ENCODE measurements at regions not wholly inside any gene's neighbourhood (a gene's known extent, or its start where the extent isn't known, plus 50 kb on each side); places are given as distances from the start of the nearest gene placed in this dataset.

DNA sequence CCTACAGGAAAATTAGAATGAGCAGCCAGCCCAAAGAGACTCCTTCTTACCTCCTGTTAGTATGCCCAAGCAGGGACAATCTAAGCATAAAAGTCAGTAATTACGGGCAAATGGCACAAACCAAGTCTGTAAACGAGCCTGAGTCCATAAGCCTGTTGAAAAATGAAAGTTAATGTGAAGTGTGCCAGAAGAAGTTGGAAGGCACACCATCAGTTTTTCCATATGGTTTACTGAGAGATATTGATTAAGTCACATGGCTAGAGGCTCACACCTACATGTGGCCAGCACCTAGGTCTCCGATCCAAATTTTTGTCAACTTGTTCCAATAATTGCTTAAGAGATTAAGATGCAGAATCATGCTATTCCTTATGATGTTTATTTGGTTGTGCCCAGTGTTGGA lies 242.4 kb upstream of the CSF3R start (continued):
- TF ChIP-seq PATZ1 (CRISPR knock-in tag; IDR thresholded peaks at IDR 0.05; ENCODE audit: borderline replicate concordance): no peak

- no peak for ATAC-seq
- TF ChIP-seq, protein P1, sequence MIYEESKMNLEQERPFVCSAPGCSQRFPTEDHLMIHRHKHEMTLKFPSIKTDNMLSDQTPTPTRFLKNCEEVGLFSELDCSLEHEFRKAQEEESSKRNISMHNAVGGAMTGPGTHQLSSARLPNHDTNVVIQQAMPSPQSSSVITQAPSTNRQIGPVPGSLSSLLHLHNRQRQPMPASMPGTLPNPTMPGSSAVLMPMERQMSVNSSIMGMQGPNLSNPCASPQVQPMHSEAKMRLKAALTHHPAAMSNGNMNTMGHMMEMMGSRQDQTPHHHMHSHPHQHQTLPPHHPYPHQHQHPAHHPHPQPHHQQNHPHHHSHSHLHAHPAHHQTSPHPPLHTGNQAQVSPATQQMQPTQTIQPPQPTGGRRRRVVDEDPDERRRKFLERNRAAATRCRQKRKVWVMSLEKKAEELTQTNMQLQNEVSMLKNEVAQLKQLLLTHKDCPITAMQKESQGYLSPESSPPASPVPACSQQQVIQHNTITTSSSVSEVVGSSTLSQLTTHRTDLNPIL (CRISPR knock-in tag; IDR thresholded peaks at IDR 0.05; ENCODE audit: low read depth): no peak
- no peak for TF ChIP-seq POU6F1 (CRISPR knock-in tag; IDR thresholded peaks at IDR 0.05; ENCODE audit: borderline replicate concordance, low read depth)
- TF ChIP-seq RARB (CRISPR knock-in tag; IDR thresholded peaks at IDR 0.05): no peak
- no peak for TF ChIP-seq PPARA (CRISPR knock-in tag; IDR thresholded peaks at IDR 0.05; ENCODE audit: borderline replicate concordance)
- no peak for TF ChIP-seq ARNTL (CRISPR knock-in tag; IDR thresholded peaks at IDR 0.05; ENCODE audit: borderline replicate concordance, low read depth)
- no peak for TF ChIP-seq CSDC2 (CRISPR knock-in tag; IDR thresholded peaks at IDR 0.05)
- no peak for TF ChIP-seq SNAI2 (CRISPR knock-in tag; IDR thresholded peaks at IDR 0.05)
- no peak for TF ChIP-seq ESRRG (CRISPR knock-in tag; IDR thresholded peaks at IDR 0.05)
- no peak for TF ChIP-seq TOX (CRISPR knock-in tag; IDR thresholded peaks at IDR 0.05; ENCODE audit: borderline replicate concordance)
- no peak for TF ChIP-seq ZNF70 (CRISPR knock-in tag; IDR thresholded peaks at IDR 0.05)
- TF ChIP-seq ZFP30 (CRISPR knock-in tag; IDR thresholded peaks at IDR 0.05): no peak
- no peak for TF ChIP-seq PATZ1 (CRISPR knock-in tag; IDR thresholded peaks at IDR 0.05; ENCODE audit: borderline replicate concordance)
- no peak for TF ChIP-seq BACH2 (CRISPR knock-in tag; IDR thresholded peaks at IDR 0.05; ENCODE audit: borderline replicate concordance)
- TF ChIP-seq ZC3H10 (CRISPR knock-in tag; IDR thresholded peaks at IDR 0.05): no peak
- TF ChIP-seq OSR1 (CRISPR knock-in tag; IDR thresholded peaks at IDR 0.05): no peak
Measured at GRCh38 chr1:36723813-36724212, 241.1 kb upstream of the CSF3R start.

- TF ChIP-seq TCF4 (CRISPR knock-in tag; IDR thresholded peaks at IDR 0.05; ENCODE audit: borderline replicate concordance): no peak
- TF ChIP-seq GLIS3 (CRISPR knock-in tag; IDR thresholded peaks at IDR 0.05): no peak
- TF ChIP-seq BACH2 (CRISPR knock-in tag; IDR thresholded peaks at IDR 0.05; ENCODE audit: borderline replicate concordance): no peak
- no peak for TF ChIP-seq ZFP30 (CRISPR knock-in tag; IDR thresholded peaks at IDR 0.05)
- TF ChIP-seq, protein P2, sequence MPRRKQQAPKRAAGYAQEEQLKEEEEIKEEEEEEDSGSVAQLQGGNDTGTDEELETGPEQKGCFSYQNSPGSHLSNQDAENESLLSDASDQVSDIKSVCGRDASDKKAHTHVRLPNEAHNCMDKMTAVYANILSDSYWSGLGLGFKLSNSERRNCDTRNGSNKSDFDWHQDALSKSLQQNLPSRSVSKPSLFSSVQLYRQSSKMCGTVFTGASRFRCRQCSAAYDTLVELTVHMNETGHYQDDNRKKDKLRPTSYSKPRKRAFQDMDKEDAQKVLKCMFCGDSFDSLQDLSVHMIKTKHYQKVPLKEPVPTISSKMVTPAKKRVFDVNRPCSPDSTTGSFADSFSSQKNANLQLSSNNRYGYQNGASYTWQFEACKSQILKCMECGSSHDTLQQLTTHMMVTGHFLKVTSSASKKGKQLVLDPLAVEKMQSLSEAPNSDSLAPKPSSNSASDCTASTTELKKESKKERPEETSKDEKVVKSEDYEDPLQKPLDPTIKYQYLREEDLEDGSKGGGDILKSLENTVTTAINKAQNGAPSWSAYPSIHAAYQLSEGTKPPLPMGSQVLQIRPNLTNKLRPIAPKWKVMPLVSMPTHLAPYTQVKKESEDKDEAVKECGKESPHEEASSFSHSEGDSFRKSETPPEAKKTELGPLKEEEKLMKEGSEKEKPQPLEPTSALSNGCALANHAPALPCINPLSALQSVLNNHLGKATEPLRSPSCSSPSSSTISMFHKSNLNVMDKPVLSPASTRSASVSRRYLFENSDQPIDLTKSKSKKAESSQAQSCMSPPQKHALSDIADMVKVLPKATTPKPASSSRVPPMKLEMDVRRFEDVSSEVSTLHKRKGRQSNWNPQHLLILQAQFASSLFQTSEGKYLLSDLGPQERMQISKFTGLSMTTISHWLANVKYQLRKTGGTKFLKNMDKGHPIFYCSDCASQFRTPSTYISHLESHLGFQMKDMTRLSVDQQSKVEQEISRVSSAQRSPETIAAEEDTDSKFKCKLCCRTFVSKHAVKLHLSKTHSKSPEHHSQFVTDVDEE (CRISPR knock-in tag; IDR thresholded peaks at IDR 0.05): no peak
- TF ChIP-seq RARB (CRISPR knock-in tag; IDR thresholded peaks at IDR 0.05): no peak
- TF ChIP-seq PATZ1 (CRISPR knock-in tag; IDR thresholded peaks at IDR 0.05; ENCODE audit: borderline replicate concordance): no peak
- TF ChIP-seq ARNTL (CRISPR knock-in tag; IDR thresholded peaks at IDR 0.05; ENCODE audit: borderline replicate concordance, low read depth): no peak
- TF ChIP-seq, protein P1 (CRISPR knock-in tag; IDR thresholded peaks at IDR 0.05; ENCODE audit: low read depth): no peak
- no peak for TF ChIP-seq SNAI2 (CRISPR knock-in tag; IDR thresholded peaks at IDR 0.05)
- no peak for TF ChIP-seq TOX (CRISPR knock-in tag; IDR thresholded peaks at IDR 0.05; ENCODE audit: borderline replicate concordance)
- no peak for TF ChIP-seq ZFP3 (CRISPR knock-in tag; IDR thresholded peaks at IDR 0.05)
- no peak for TF ChIP-seq POU6F1 (CRISPR knock-in tag; IDR thresholded peaks at IDR 0.05; ENCODE audit: borderline replicate concordance, low read depth)
- no peak for TF ChIP-seq PPARA (CRISPR knock-in tag; IDR thresholded peaks at IDR 0.05; ENCODE audit: borderline replicate concordance)
- TF ChIP-seq ZNF70 (CRISPR knock-in tag; IDR thresholded peaks at IDR 0.05): no peak
- TF ChIP-seq ZNF8 (CRISPR knock-in tag; IDR thresholded peaks at IDR 0.05): no peak
- TF ChIP-seq ISL1 (CRISPR knock-in tag; IDR thresholded peaks at IDR 0.05): no peak
- no peak for TF ChIP-seq ZNF565 (CRISPR knock-in tag; conservative IDR thresholded peaks at IDR 0.05; ENCODE audit: low read depth)
- TF ChIP-seq ESRRG (CRISPR knock-in tag; IDR thresholded peaks at IDR 0.05): no peak
- no peak for ATAC-seq
Measured at GRCh38 chr1:36722871-36723270, 240.2 kb upstream of the CSF3R start.
